ENCODE measurements at regions not wholly inside any gene's neighbourhood (a gene's known extent, or its start where the extent isn't known, plus 50 kb on each side); places are given as distances from the start of the nearest gene placed in this dataset.

- no peak for DNase-seq (ENCODE audit: extremely low read depth in 1 of 11, low read depth in 9 of 11, low spot score in 4 of 11)
Observed at GRCh38 chr3:6132684-6133432, 728.1 kb upstream of the GRM7 start.

- DNase-seq (ENCODE audit: extremely low read depth in 1 of 11, low read depth in 9 of 11, low spot score in 4 of 11) = no peak
Observed at GRCh38 chr3:6142707-6143106, 718.2 kb upstream of the GRM7 start.

GRCh38 chr3:6147883-6148282 lies 713.0 kb upstream of the GRM7 start:
- no peak for DNase-seq (ENCODE audit: extremely low read depth in 1 of 11, low read depth in 9 of 11, low spot score in 4 of 11)

- DNase-seq (ENCODE audit: extremely low read depth in 1 of 11, low read depth in 9 of 11, low spot score in 4 of 11) = peak in 2 of 11 donors; percentile 0 to 1
Observed at GRCh38 chr3:6155650-6156338, 705.1 kb upstream of the GRM7 start.

GRCh38 chr3:6165951-6166350 lies 695.0 kb upstream of the GRM7 start:
- no peak for DNase-seq (ENCODE audit: extremely low read depth in 1 of 11, low read depth in 9 of 11, low spot score in 4 of 11)

- no peak for DNase-seq (ENCODE audit: extremely low read depth in 1 of 11, low read depth in 9 of 11, low spot score in 4 of 11)
Observed at GRCh38 chr3:6168256-6168655, 692.7 kb upstream of the GRM7 start.

GRCh38 chr3:6172871-6173642 lies 687.9 kb upstream of the GRM7 start:
- no peak for DNase-seq (ENCODE audit: extremely low read depth in 1 of 11, low read depth in 9 of 11, low spot score in 4 of 11)

- no peak for DNase-seq (ENCODE audit: extremely low read depth in 1 of 11, low read depth in 9 of 11, low spot score in 4 of 11)
Observed at GRCh38 chr3:6177417-6177816, 683.5 kb upstream of the GRM7 start.

- no peak for DNase-seq (ENCODE audit: extremely low read depth in 1 of 11, low read depth in 9 of 11, low spot score in 4 of 11)
Observed at GRCh38 chr3:6179761-6180160, 681.2 kb upstream of the GRM7 start.

GRCh38 chr3:6180171-6180570 lies 680.7 kb upstream of the GRM7 start:
- DNase-seq (ENCODE audit: extremely low read depth in 1 of 11, low read depth in 9 of 11, low spot score in 4 of 11) = no peak

- no peak for DNase-seq (ENCODE audit: extremely low read depth in 1 of 11, low read depth in 9 of 11, low spot score in 4 of 11)
Observed at GRCh38 chr3:6182476-6182875, 678.4 kb upstream of the GRM7 start.

GRCh38 chr3:6182909-6183308 lies 678.0 kb upstream of the GRM7 start:
- DNase-seq (ENCODE audit: extremely low read depth in 1 of 11, low read depth in 9 of 11, low spot score in 4 of 11) = no peak

GRCh38 chr3:6189384-6189783 lies 671.5 kb upstream of the GRM7 start:
- DNase-seq (ENCODE audit: extremely low read depth in 1 of 11, low read depth in 9 of 11, low spot score in 4 of 11) = no peak

- no peak for DNase-seq (ENCODE audit: extremely low read depth in 1 of 11, low read depth in 9 of 11, low spot score in 4 of 11)
Observed at GRCh38 chr3:6204891-6205290, 656.0 kb upstream of the GRM7 start.

GRCh38 chr3:6216135-6217026 lies 644.5 kb upstream of the GRM7 start:
- DNase-seq (ENCODE audit: extremely low read depth in 1 of 11, low read depth in 9 of 11, low spot score in 4 of 11) = no peak

GRCh38 chr3:6220447-6220846 lies 640.5 kb upstream of the GRM7 start:
- no peak for DNase-seq (ENCODE audit: extremely low read depth in 1 of 11, low read depth in 9 of 11, low spot score in 4 of 11)

GRCh38 chr3:6222069-6222468 lies 638.8 kb upstream of the GRM7 start:
- DNase-seq (ENCODE audit: extremely low read depth in 1 of 11, low read depth in 9 of 11, low spot score in 4 of 11) = no peak

- no peak for DNase-seq (ENCODE audit: extremely low read depth in 1 of 11, low read depth in 9 of 11, low spot score in 4 of 11)
Observed at GRCh38 chr3:6223572-6223971, 637.3 kb upstream of the GRM7 start.

Measured in renal cortex interstitium (tissue), 11 donors.